ENCODE measurements at regions not wholly inside any gene's neighbourhood (a gene's known extent, or its start where the extent isn't known, plus 50 kb on each side); places are given as distances from the start of the nearest gene placed in this dataset.
A peak's percentile ranks its signal among the peaks of the same experiment; 100 is the strongest.

GRCh38 chr7:17485904-17486303 is 187.5 kb downstream of the AHR start:
- DNase-seq = no peak

GRCh38 chr7:17486835-17487234 is 188.4 kb downstream of the AHR start:
- DNase-seq = no peak

- no peak for DNase-seq
These were observed 188.9 kb downstream of the AHR start for GRCh38 chr7:17487343-17487742.

GRCh38 chr7:17488829-17489228 is 190.4 kb downstream of the AHR start:
- no peak for DNase-seq

GRCh38 chr7:17489961-17490360 is 191.5 kb downstream of the AHR start:
- no peak for DNase-seq

GRCh38 chr7:17490825-17491224 is 192.4 kb downstream of the AHR start:
- no peak for DNase-seq

- peak; percentile 38 for DNase-seq
These were observed 194.0 kb downstream of the AHR start for GRCh38 chr7:17492437-17492836.

GRCh38 chr7:17493446-17493845 is 195.0 kb downstream of the AHR start:
- DNase-seq = no peak

- peak; percentile 17 for DNase-seq
These were observed 197.4 kb downstream of the AHR start for GRCh38 chr7:17495655-17496394.

- no peak for DNase-seq
These were observed 198.7 kb downstream of the AHR start for GRCh38 chr7:17497136-17497535.

GRCh38 chr7:17497549-17498167 is 199.2 kb downstream of the AHR start:
- DNase-seq = no peak

GRCh38 chr7:17498230-17498629 is 199.8 kb downstream of the AHR start:
- DNase-seq = no peak

GRCh38 chr7:17500736-17501135 is 202.3 kb downstream of the AHR start:
- no peak for DNase-seq

GRCh38 chr7:17501441-17502212 is 203.2 kb downstream of the AHR start:
- no peak for DNase-seq

- no peak for DNase-seq
These were observed 204.0 kb downstream of the AHR start for GRCh38 chr7:17502213-17503060.

- no peak for DNase-seq
These were observed 207.6 kb downstream of the AHR start for GRCh38 chr7:17506095-17506494.

GRCh38 chr7:17506596-17506995 is 208.1 kb downstream of the AHR start:
- no peak for DNase-seq

GRCh38 chr7:17507717-17508116 is 209.3 kb downstream of the AHR start:
- DNase-seq = no peak

- DNase-seq = no peak
These were observed 213.8 kb downstream of the AHR start for GRCh38 chr7:17512181-17512675.

- DNase-seq = no peak
These were observed 218.3 kb downstream of the AHR start for GRCh38 chr7:17516771-17517170.

- DNase-seq = no peak
These were observed 222.5 kb downstream of the AHR start for GRCh38 chr7:17520941-17521340.

GRCh38 chr7:17521437-17521836 is 223.0 kb downstream of the AHR start:
- DNase-seq = no peak

Data from activated CD4-positive, alpha-beta T cell treated with anti-CD3 and anti-CD28 coated beads, Interleukin-2, amount 50 U/mL, for 16 hours (primary cell).